Tibial artery (tissue), 4 donors: ENCODE measurements at regions not wholly inside any gene's neighbourhood (a gene's known extent, or its start where the extent isn't known, plus 50 kb on each side); places are given as distances from the start of the nearest gene placed in this dataset.
A peak's percentile ranks its signal among the peaks of the same experiment; 100 is the strongest.

Experiments
- DNase-seq, 2 donors: peaks; one replicate each; pipeline ENCODE4 v3.0.0-alpha.2; 2019
- H3K27ac ChIP-seq, 2 donors: fragments of 200-600 bp; sonication (generic) in 1 of 2; 1 replicate in 1 of 2; 2 replicates in 1 of 2; pipeline ENCODE4 v1.5.1; 2018 to 2019; ENCODE audit warnings: mild to moderate bottlenecking in 1 of 2
- H3K27me3 ChIP-seq, 2 donors: fragments of 200-600 bp; sonication (generic) in 1 of 2; one replicate each; pipeline versions ENCODE4 v1.5.1 to v1.6.0; 2016 to 2019
- H3K36me3 ChIP-seq, 3 donors: fragments of 200-600 bp; sonication (generic) in 2 of 3; one replicate each; pipeline ENCODE4 v1.5.1; 2016 to 2019; ENCODE audit warnings: mild to moderate bottlenecking in 2 of 3
- H3K4me1 ChIP-seq, 4 donors: fragments of 200-600 bp; sonication (generic) in 2 of 4; 1 replicate in 3 of 4; 2 replicates in 1 of 4; pipeline ENCODE4 v1.5.1; 2016 to 2019
- H3K4me3 ChIP-seq, 2 donors: fragments of 200-600 bp; sonication (generic) in 1 of 2; 1 replicate in 1 of 2; 2 replicates in 1 of 2; pipeline ENCODE4 v1.5.1; 2018 to 2019; ENCODE audit warnings: mild to moderate bottlenecking in 2 of 2
- H3K9me3 ChIP-seq, 3 donors: fragments of 200-600 bp; sonication (generic) in 1 of 3; one replicate each; pipeline ENCODE4 v1.5.1; 2016 to 2019
- intact Hi-C: fragments of 100-400 bp; cut with DNase I; formaldehyde crosslinking; loops from one replicate; pipeline ENCODE4 v1.15.0; 2023; ENCODE audit warnings: low total_unique reads
- TF ChIP-seq, protein P1 (sequence below), 2 experiments: fragments of 200-600 bp in 1 of 2; fragments of 450-650 bp in 1 of 2; IDR thresholded peaks; one replicate each; pipeline ENCODE4 v1.5.1; 2017 to 2019; ENCODE audit warnings: antibody characterized with exemption in 2 of 2, mild to moderate bottlenecking in 1 of 2, moderate library complexity in 1 of 2

GRCh38 chrX:139202742-139203420 is 327.7 kb upstream of the F9 start:
- Histone ChIP-seq H3K9me3 (peaks cover 0 to 5% (median 0%) of the 10 kb centered on the region in 3 donors), H3K36me3 (no peaks in the 10 kb centered on the region), H3K4me3 (peak overlapping the region in 1 of 2 donors; percentile 55), H3K27ac (no peak overlapping the region), H3K4me1 (peaks cover 0 to 15% (median 2%) of the 10 kb centered on the region in 4 donors), H3K27me3 (peaks cover 0 to 18% of the 10 kb centered on the region in 2 donors)
- no peak for DNase-seq
- TF ChIP-seq, protein P1, sequence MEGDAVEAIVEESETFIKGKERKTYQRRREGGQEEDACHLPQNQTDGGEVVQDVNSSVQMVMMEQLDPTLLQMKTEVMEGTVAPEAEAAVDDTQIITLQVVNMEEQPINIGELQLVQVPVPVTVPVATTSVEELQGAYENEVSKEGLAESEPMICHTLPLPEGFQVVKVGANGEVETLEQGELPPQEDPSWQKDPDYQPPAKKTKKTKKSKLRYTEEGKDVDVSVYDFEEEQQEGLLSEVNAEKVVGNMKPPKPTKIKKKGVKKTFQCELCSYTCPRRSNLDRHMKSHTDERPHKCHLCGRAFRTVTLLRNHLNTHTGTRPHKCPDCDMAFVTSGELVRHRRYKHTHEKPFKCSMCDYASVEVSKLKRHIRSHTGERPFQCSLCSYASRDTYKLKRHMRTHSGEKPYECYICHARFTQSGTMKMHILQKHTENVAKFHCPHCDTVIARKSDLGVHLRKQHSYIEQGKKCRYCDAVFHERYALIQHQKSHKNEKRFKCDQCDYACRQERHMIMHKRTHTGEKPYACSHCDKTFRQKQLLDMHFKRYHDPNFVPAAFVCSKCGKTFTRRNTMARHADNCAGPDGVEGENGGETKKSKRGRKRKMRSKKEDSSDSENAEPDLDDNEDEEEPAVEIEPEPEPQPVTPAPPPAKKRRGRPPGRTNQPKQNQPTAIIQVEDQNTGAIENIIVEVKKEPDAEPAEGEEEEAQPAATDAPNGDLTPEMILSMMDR (IDR thresholded peaks at IDR 0.05): no peak
- intact Hi-C loops: no loop called here

DNA sequence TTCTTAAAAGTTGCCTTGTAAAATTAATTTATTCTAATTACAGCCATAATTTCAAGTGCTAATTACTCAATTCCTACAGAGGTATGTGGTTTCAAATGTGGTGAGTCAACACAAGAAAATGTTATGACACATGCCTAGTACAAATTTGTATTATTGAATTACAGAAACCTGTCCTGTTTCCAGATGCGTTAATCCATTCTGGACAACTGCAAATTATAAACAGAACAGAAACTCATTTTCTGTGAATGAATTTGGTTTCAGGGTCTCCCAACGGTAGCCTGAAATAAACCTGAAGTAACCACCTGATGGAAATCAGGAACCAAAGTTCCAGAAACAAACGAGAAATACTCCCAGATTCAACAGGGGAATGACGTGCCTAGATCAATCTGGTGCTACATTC is 328.6 kb upstream of the F9 start:
- intact Hi-C loops: no loop called here
- H3K36me3 ChIP-seq: no peaks in the 10 kb centered on the region
- H3K27me3 ChIP-seq: peaks cover 0 to 18% of the 10 kb centered on the region in 2 donors
- H3K4me1 ChIP-seq: peaks cover 0 to 15% (median 2%) of the 10 kb centered on the region in 4 donors
- TF ChIP-seq, protein P1 (IDR thresholded peaks at IDR 0.05): no peak
- no peak overlapping the region for H3K4me3 ChIP-seq
- no peak overlapping the region for H3K27ac ChIP-seq
- no peak for DNase-seq
- peaks cover 0 to 5% (median 0%) of the 10 kb centered on the region in 3 donors for H3K9me3 ChIP-seq

GRCh38 chrX:139200793-139201192 is 329.7 kb upstream of the F9 start:
- DNase-seq: no peak
- intact Hi-C loops: no loop called here
- Histone ChIP-seq H3K27me3 (peaks cover 0 to 18% of the 10 kb centered on the region in 2 donors), H3K9me3 (peaks cover 0 to 5% (median 0%) of the 10 kb centered on the region in 3 donors), H3K4me3 (no peak overlapping the region), H3K27ac (no peak overlapping the region), H3K36me3 (no peaks in the 10 kb centered on the region), H3K4me1 (peaks cover 0 to 15% (median 2%) of the 10 kb centered on the region in 4 donors)
- TF ChIP-seq, protein P1 (IDR thresholded peaks at IDR 0.05): no peak

DNA sequence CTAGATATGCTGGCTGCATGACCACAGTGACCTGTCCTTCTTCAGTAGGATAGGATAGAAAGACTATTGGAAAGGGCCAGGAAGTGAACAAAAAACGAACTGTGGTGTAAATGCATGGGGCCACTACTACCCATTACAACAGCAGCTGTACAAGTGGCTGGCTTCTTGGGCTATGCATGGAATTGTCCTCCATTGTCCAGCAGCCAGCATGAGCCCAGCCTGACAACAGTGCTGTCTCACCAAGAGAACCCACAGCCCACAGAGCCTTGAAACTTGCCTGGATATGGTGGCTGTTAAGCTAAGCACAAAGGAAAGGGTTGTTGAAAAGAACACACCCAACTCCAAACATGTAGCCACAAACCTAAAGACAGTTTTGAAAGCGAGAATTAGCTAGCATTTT is 330.2 kb upstream of the F9 start:
- peaks cover 0 to 18% of the 10 kb centered on the region in 2 donors for H3K27me3 ChIP-seq
- no peaks in the 10 kb centered on the region for H3K36me3 ChIP-seq
- no peak overlapping the region for H3K27ac ChIP-seq
- H3K4me1 ChIP-seq: peaks cover 0 to 14% (median 2%) of the 10 kb centered on the region in 4 donors
- no peak for DNase-seq
- intact Hi-C loops: no loop called here
- no peak overlapping the region for H3K4me3 ChIP-seq
- peaks cover 0 to 5% (median 0%) of the 10 kb centered on the region in 3 donors for H3K9me3 ChIP-seq
- TF ChIP-seq, protein P1 (IDR thresholded peaks at IDR 0.05): no peak

GRCh38 chrX:139199933-139200332 is 330.6 kb upstream of the F9 start:
- no peak for DNase-seq
- TF ChIP-seq, protein P1 (IDR thresholded peaks at IDR 0.05): no peak

More at GRCh38 chrX:139199933-139200332, 330.6 kb upstream of the F9 start:
- Histone ChIP-seq H3K4me1 (peaks cover 0 to 14% (median 2%) of the 10 kb centered on the region in 4 donors), H3K4me3 (no peak overlapping the region), H3K9me3 (peaks cover 0 to 5% (median 0%) of the 10 kb centered on the region in 3 donors), H3K27me3 (peaks cover 0 to 15% of the 10 kb centered on the region in 2 donors), H3K27ac (no peak overlapping the region), H3K36me3 (no peaks in the 10 kb centered on the region)
- intact Hi-C loops: no loop called here
